AG04450 (cell line): ENCODE measurements at regions not wholly inside any gene's neighbourhood (a gene's known extent, or its start where the extent isn't known, plus 50 kb on each side); places are given as distances from the start of the nearest gene placed in this dataset.

ENCODE experiments used
- CTCF ChIA-PET: fragments of 300-600, 350-600 bp; formaldehyde crosslinking; extraction: SDS; loops from one replicate; lab custom pipeline; 2022; ENCODE audit warnings: antibody characterized with exemption, inconsistent platforms; lab: Charles Lee
- POLR2A ChIA-PET: fragments of 350-600 bp; formaldehyde crosslinking; extraction: SDS; loops from one replicate; lab custom pipeline; 2021; ENCODE audit warnings: antibody characterized with exemption, inconsistent platforms; lab: Yijun Ruan, JAX
- DNase-seq: peaks from one replicate; pipeline ENCODE4 v3.0.0-alpha.2; 2011; ENCODE audit warnings: low read depth, low spot score
- H3K27ac ChIP-seq: one replicate; pipeline ENCODE4 v1.5.1; 2012; ENCODE audit warnings: low read depth, low read length, control low read depth
- H3K27me3 ChIP-seq: one replicate; pipeline ENCODE4 v1.6.0; 2012; ENCODE audit warnings: low read length; ENCODE audit not compliant: control insufficient read depth, insufficient read depth
- H3K4me3 ChIP-seq: 2 replicates; pipeline ENCODE4 v1.5.1; 2011; ENCODE audit warnings: mild to moderate bottlenecking, low read depth, low read length, control low read depth
- H3K9me3 ChIP-seq: 2 replicates; pipeline ENCODE4 v1.5.1; 2012; ENCODE audit warnings: low read length; ENCODE audit not compliant: control insufficient read depth, insufficient read depth
- CTCF ChIP-seq: IDR thresholded peaks from 2 replicates; pipeline ENCODE4 v1.5.1; 2011; ENCODE audit warnings: low read depth, low read length, control low read depth, inconsistent platforms

GRCh38 chr9:95595721-95596295 lies 79.0 kb upstream of the PTCH1 start:
- POLR2A ChIA-PET = no interaction called here
- CTCF ChIA-PET = no interaction called here

GRCh38 chr9:95592931-95593330 lies 76.2 kb upstream of the PTCH1 start:
- CTCF ChIA-PET = no interaction called here
- DNase-seq = no peak
- H3K4me3 ChIP-seq = no peak overlapping the region
- peaks cover 26% of the 10 kb centered on the region for H3K27me3 ChIP-seq
- TF ChIP-seq CTCF = no peak
- POLR2A ChIA-PET = interaction anchor here (0.6 kb wide), 1 partner anchor 385 kb away, joined by 10 read pairs; no protein-coding TSS in a partner anchor
- H3K9me3 ChIP-seq = no peaks in the 10 kb centered on the region
- no peak overlapping the region for H3K27ac ChIP-seq

More at GRCh38 chr9:95595721-95596295, 79.0 kb upstream of the PTCH1 start:
- Histone ChIP-seq H3K9me3 (no peaks in the 10 kb centered on the region), H3K27me3 (peaks cover 21% of the 10 kb centered on the region), H3K4me3 (no peak overlapping the region), H3K27ac (no peak overlapping the region)
- no peak for DNase-seq
- no peak for TF ChIP-seq CTCF

GRCh38 chr9:95588724-95589588 lies 72.2 kb upstream of the PTCH1 start:
- Histone ChIP-seq H3K4me3 (no peak overlapping the region), H3K27ac (no peak overlapping the region), H3K9me3 (no peaks in the 10 kb centered on the region), H3K27me3 (peaks cover 36% of the 10 kb centered on the region)
- no peak for TF ChIP-seq CTCF
- ChIA-PET POLR2A (no interaction called here), CTCF (no interaction called here)
- no peak for DNase-seq

- ChIA-PET CTCF (no interaction called here), POLR2A (no interaction called here)
- H3K27ac ChIP-seq = no peak overlapping the region
These were observed 70.5 kb upstream of the PTCH1 start for GRCh38 chr9:95587021-95587964.

More at GRCh38 chr9:95587021-95587964, 70.5 kb upstream of the PTCH1 start:
- no peak for TF ChIP-seq CTCF
- Histone ChIP-seq H3K27me3 (peaks cover 32% of the 10 kb centered on the region), H3K9me3 (no peaks in the 10 kb centered on the region), H3K4me3 (no peak overlapping the region)
- no peak for DNase-seq
